Activated naive CD8-positive, alpha-beta T cell treated with anti-CD3 and anti-CD28 coated beads for 36 hours (primary cell): ENCODE measurements at regions not wholly inside any gene's neighbourhood (a gene's known extent, or its start where the extent isn't known, plus 50 kb on each side); places are given as distances from the start of the nearest gene placed in this dataset.
"Not testable (repeated sequence)": the region's sequence is repeated elsewhere in the genome, so short reads cannot be mapped to it uniquely, and the experiment has no call there.

Source experiments
- DNase-seq: peaks from one replicate; pipeline ENCODE4 v3.0.0; 2021
- H3K27ac Mint-ChIP-seq: one replicate; pipeline ENCODE4 v1.8.0; 2022; ENCODE audit warnings: mild to moderate bottlenecking, moderate library complexity, mixed read lengths
- H3K27me3 Mint-ChIP-seq: one replicate; pipeline ENCODE4 v1.8.0; 2022; ENCODE audit warnings: mild to moderate bottlenecking, mixed read lengths
- H3K36me3 Mint-ChIP-seq: one replicate; pipeline ENCODE4 v1.8.0; 2021; ENCODE audit warnings: mild to moderate bottlenecking, mixed read lengths
- H3K4me1 Mint-ChIP-seq: one replicate; pipeline ENCODE4 v1.8.0; 2021; ENCODE audit warnings: mixed read lengths
- H3K4me3 Mint-ChIP-seq: one replicate; pipeline ENCODE4 v1.8.0; 2022; ENCODE audit warnings: mild to moderate bottlenecking, moderate library complexity, mixed read lengths
- H3K9me3 Mint-ChIP-seq: one replicate; pipeline ENCODE4 v1.8.0; 2022; ENCODE audit warnings: mixed read lengths

DNA sequence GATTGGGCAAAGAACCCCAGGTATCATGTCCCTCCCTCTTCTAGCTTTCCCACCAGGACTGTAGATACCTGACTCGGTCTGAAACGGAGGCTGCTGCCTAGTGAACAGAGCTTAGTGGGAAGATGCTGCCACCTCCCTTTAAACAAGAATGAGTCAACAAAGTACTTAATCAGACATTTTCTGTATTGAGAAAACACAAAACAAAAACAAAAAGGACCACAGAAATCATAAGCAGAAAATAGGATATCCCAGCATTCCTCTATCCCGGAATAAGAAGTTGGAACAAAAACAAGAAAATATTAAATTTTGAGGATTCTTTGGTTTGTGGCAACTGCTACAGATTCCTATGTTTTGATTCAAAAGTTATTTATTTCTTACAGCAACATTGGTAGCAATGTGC is 51.7 kb upstream of the COL8A1 start:
- H3K9me3 Mint-ChIP-seq = no peaks in the 10 kb centered on the region
- no peak overlapping the region for H3K4me3 Mint-ChIP-seq
- no peaks in the 10 kb centered on the region for H3K36me3 Mint-ChIP-seq
- H3K4me1 Mint-ChIP-seq = no peaks in the 10 kb centered on the region
- H3K27me3 Mint-ChIP-seq = no peaks in the 10 kb centered on the region
- no peak for DNase-seq
- H3K27ac Mint-ChIP-seq = no peak overlapping the region

DNA sequence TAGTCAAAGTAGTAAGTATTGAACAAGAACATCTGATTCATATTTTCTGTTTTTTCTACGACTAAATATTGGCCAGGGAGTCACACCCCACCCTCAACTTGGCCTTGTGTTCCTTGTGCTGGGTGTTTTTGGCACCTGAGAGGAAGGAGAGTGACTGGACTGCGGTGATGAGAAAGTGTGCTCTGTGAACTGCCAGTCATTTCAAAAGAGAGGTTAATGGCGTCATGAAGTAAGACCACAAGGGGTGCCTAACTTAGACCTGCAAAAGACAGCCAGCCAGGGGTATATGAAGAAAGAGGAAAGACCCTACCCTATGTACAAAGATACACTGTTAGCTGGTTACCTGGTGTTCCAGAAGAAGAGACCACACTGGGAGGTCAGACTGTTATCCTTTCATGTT is 58.4 kb upstream of the COL8A1 start:
- H3K4me3 Mint-ChIP-seq = no peak overlapping the region
- H3K27me3 Mint-ChIP-seq = no peaks in the 10 kb centered on the region
- DNase-seq = no peak
- no peaks in the 10 kb centered on the region for H3K4me1 Mint-ChIP-seq
- no peaks in the 10 kb centered on the region for H3K36me3 Mint-ChIP-seq
- H3K9me3 Mint-ChIP-seq = peaks cover 3% of the 10 kb centered on the region
- no peak overlapping the region for H3K27ac Mint-ChIP-seq

DNA sequence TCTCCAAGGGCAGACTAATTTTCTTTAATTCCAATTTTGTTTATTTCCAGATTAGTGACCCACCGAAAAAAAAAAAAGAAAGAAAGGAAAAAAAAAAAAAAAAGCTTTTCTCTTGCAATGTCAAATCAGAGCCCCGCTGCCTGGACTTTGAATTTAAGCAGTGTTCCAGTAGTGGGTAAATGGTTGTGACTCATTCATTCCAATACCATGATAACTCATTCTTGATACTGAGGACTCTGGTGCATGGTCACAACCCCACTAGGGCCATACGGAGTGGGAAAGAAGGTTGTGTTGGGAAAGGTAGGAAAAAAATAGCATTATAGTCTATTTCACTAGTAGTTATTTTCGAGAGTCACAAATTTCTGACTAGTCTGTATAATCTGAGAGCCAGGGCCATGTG is 59.1 kb upstream of the COL8A1 start:
- no peak for DNase-seq
- no peaks in the 10 kb centered on the region for H3K27me3 Mint-ChIP-seq
- H3K4me3 Mint-ChIP-seq = no peak overlapping the region
- H3K27ac Mint-ChIP-seq = no peak overlapping the region
- H3K4me1 Mint-ChIP-seq = no peaks in the 10 kb centered on the region
- no peaks in the 10 kb centered on the region for H3K36me3 Mint-ChIP-seq
- peaks cover 4% of the 10 kb centered on the region for H3K9me3 Mint-ChIP-seq

DNA sequence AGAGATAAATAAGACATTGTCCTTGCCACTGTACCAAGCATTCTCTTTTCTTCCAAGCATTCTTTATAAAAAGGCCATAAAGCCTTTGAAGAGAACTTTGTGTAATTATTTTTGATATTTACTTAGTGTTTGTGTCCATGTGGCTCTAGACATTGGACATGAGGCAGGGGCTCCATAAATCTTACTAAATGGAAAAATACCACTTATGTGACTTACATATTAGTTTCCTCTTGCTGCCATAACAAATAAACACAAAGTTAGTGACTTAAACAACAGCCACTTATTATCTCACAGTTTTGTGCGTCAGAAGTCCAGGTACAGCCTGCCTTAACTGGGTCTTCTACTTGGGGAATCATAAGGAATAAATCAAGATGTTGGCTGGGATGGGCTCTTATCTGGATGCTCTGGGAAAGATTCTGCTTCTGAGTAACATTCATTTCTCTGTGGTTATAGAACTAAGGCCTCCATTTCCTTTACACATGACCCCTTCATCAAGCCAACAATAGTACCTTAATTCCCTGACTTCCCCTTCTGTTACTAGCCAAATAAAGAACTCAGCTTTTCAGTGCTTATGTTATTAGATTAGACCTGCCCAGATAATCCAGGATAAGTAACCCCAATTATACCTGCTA is 59.9 kb upstream of the COL8A1 start:
- H3K4me1 Mint-ChIP-seq = no peaks in the 10 kb centered on the region
- no peaks in the 10 kb centered on the region for H3K27me3 Mint-ChIP-seq
- no peaks in the 10 kb centered on the region for H3K36me3 Mint-ChIP-seq
- no peak overlapping the region for H3K27ac Mint-ChIP-seq
- peaks cover 4% of the 10 kb centered on the region for H3K9me3 Mint-ChIP-seq
- DNase-seq = no peak
- H3K4me3 Mint-ChIP-seq = no peak overlapping the region

DNA sequence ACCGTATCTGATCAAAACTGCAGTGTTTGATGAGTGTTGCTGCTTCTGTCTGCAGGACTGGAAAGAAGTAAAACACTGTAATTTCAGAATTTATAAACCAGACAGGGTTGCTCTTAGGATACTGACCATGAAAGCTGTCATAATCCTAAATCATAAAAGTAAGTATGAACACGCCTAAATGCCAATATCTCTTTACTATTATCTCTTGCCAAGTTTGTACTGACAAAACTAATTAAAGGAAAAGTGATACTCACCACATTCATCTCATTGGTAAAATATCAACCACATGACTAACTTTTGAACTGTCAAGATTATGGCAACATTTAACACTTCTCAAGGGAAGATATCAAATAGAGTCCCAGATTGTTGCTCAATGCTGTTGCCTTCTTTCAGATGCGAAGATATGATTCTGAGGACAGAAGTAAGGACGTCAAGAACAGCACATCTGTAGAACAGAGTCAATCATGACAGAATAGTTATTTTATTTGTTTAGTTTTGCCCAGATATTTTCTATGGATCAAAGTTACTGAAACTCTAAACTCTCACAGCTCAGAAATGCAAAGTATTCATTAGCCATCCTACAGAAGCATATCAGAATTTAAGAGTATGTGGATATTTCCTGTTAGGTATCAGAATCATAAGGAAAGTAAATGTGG is 61.4 kb upstream of the COL8A1 start:
- H3K36me3 Mint-ChIP-seq = no peaks in the 10 kb centered on the region
- no peak overlapping the region for H3K4me3 Mint-ChIP-seq
- no peaks in the 10 kb centered on the region for H3K27me3 Mint-ChIP-seq
- DNase-seq = no peak
- H3K4me1 Mint-ChIP-seq = no peaks in the 10 kb centered on the region
- no peak overlapping the region for H3K27ac Mint-ChIP-seq
- peaks cover 4% of the 10 kb centered on the region for H3K9me3 Mint-ChIP-seq

DNA sequence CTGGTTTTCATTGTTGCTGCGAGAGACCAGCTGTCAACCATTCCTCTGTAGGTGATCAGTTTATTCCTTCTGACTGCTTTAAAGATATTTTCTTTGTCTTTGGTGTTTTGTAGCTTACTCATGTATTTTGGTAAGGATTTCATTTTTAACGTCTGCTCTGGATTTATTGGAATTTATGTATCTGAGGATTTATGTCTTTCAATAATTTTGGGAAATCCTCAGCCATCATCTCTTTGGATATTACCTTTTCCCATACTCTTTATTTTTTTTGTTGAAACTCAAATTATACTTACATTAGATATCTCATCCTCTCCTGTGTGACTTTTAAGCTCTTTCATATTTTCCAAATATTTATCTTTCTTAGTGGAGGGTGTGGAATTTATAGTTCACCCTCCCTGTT is 62.7 kb upstream of the COL8A1 start:
- Mint-ChIP-seq H3K9me3 (peaks cover 4% of the 10 kb centered on the region), H3K36me3 (no peaks in the 10 kb centered on the region), H3K27me3 (no peaks in the 10 kb centered on the region), H3K27ac (no peak overlapping the region), H3K4me3 (no peak overlapping the region), H3K4me1 (no peaks in the 10 kb centered on the region)
- DNase-seq = no peak

DNA sequence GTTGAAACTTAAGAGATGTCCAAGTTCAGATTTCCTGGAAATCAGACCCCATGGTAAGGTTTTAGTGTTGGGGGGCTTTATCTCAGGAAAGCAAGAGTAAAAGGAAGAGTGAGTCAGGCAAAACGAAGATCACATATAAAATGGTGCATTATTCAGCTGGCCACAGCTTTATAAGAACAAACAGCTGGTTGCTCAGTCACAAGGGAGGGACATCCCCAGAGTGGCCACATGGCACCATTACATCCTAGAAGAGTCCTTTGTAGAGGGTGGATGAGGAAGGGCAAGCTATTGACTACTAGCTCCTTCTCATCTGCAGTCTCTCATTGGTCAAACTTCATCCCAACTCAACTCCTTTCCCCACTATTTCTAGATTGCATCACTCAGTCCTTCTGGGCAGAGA is 68.3 kb upstream of the COL8A1 start:
- Mint-ChIP-seq H3K9me3 (peaks cover 6% of the 10 kb centered on the region), H3K27ac (no peak overlapping the region), H3K27me3 (no peaks in the 10 kb centered on the region), H3K4me1 (no peaks in the 10 kb centered on the region), H3K4me3 (no peak overlapping the region), H3K36me3 (no peaks in the 10 kb centered on the region)
- no peak for DNase-seq

DNA sequence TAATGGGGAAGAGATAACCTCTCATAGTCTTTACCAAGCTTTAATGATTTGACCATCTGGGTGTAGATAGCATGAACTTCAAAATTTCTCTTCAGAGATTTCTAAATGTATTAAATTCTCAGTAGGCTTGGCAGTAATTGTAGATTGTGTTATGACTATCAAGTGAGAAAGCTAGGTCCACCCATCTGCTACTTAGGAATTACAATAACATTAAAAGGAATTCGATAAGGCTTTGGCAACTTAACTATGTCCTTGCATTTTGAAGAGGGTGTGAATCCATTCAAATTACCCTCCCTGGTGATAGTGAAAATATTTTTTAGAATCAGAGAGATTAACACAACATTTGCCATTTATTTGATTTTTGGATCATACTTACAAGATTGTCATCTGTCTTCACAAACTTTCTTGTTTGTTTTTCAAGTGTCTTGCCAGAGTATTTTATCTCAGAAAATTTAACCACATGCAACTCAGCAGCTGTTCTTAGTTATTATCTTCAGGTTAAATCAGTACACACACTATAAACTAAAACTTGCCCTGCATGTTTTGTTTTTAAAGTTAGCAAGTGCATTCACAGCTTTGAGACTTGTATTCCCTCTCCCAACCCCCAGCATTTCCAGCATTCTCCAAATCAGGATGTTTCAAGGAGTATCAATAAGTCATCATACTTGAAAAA is 69.6 kb upstream of the COL8A1 start:
- no peak overlapping the region for H3K4me3 Mint-ChIP-seq

DNA sequence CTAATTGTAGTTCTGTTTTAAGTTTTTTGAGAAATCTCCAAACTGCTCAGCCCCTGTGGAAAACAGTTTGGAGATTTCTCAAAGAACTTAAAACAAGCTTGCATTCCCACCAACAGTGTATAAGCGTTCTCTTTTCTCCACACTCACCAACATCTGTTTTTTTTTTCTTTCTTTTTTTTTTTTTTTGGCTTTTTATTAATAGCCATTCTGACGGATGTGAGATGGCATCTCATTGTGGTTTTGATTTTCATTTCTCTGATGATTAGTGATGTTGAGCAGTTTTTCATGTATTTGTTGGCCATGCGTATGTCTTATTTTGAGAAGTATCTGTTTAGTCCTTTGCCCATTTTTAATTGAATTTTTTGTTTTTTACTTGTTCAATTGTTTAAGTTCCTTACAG is 73.1 kb upstream of the COL8A1 start:
- Mint-ChIP-seq H3K4me1 (no peaks in the 10 kb centered on the region), H3K27me3 (no peaks in the 10 kb centered on the region), H3K27ac (no peak overlapping the region), H3K9me3 (peaks cover 5% of the 10 kb centered on the region), H3K36me3 (no peaks in the 10 kb centered on the region), H3K4me3 (no peak overlapping the region)
- DNase-seq = no peak

More for the DNA sequence above, 69.6 kb upstream of the COL8A1 start:
- no peak overlapping the region for H3K27ac Mint-ChIP-seq
- H3K4me1 Mint-ChIP-seq = no peaks in the 10 kb centered on the region
- no peaks in the 10 kb centered on the region for H3K36me3 Mint-ChIP-seq
- peaks cover 4% of the 10 kb centered on the region for H3K9me3 Mint-ChIP-seq
- H3K27me3 Mint-ChIP-seq = no peaks in the 10 kb centered on the region
- no peak for DNase-seq

DNA sequence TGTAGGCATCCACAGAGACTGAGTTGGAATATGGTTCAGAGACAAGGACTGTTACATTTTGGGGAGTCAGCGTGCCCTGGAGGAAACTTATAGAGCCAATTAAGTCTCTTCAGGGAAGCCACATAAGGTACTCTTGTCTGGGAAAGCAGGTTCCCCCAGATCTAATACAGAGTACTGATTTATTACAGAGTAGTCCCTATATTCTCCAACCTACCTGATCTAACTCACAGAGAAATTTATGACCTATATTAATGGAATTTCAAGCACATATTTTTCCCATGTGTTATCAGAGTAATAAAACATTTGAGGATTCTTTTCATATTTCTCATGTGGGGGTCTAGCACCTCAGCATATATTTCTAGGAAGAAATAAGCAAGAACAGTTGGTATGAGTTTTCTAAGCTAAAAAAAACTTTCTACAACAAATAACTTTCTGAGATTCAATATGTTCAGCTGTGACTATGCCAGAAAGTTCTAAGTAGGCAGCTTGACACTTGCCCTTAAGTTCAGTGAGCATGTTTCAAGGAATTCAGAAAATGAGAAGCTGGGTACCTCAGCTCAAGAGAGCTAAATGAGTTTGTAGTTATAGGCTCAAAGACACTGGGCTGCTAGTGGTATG is 75.3 kb upstream of the COL8A1 start:
- Mint-ChIP-seq H3K27ac (no peak overlapping the region), H3K36me3 (no peaks in the 10 kb centered on the region), H3K9me3 (peaks cover 5% of the 10 kb centered on the region), H3K4me1 (no peaks in the 10 kb centered on the region), H3K4me3 (no peak overlapping the region), H3K27me3 (no peaks in the 10 kb centered on the region)
- no peak for DNase-seq

DNA sequence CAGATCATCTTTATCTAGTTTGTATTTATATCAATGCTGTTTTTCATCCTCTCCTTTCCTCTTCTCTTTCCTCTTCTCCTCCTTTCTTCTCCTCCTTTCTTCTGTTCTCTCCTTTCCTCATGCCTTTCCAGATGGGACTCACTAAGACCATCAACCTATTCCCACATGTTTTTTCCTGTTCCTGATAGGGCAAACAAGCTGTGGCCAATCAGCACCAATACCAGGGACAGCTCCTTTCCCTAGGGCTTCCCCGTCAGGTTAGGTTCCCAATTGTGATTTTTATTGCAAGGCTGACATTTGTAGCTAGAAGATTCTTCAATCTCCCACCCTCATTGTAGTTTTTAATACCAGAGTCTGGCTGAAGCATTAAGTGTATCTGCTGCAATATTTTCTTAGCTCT is 76.3 kb upstream of the COL8A1 start:
- Mint-ChIP-seq H3K9me3 (peaks cover 5% of the 10 kb centered on the region), H3K36me3 (no peaks in the 10 kb centered on the region), H3K27me3 (no peaks in the 10 kb centered on the region), H3K27ac (no peak overlapping the region), H3K4me3 (no peak overlapping the region), H3K4me1 (no peaks in the 10 kb centered on the region)
- no peak for DNase-seq

DNA sequence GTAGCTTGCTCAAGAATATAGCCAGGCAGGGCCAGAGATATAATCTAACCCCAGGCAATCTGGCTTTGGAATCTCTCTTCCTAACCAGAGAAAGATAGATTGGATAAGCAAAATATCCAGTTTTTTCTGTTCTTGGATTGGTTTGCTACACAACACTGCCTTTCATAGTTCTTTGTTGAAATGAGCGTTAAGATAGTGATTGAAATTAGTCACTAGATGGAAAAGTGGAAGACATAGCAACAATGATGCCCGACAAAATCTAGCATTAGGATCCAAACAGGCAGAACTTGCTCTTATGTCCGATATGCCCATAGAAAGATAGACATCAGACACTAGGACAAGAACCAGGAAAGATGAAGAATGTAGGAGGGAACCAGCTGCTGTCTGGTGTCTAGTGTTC is 77.3 kb upstream of the COL8A1 start:
- Mint-ChIP-seq H3K36me3 (no peaks in the 10 kb centered on the region), H3K9me3 (peaks cover 1% of the 10 kb centered on the region), H3K4me3 (no peak overlapping the region), H3K27me3 (no peaks in the 10 kb centered on the region), H3K27ac (no peak overlapping the region), H3K4me1 (no peaks in the 10 kb centered on the region)
- no peak for DNase-seq

DNA sequence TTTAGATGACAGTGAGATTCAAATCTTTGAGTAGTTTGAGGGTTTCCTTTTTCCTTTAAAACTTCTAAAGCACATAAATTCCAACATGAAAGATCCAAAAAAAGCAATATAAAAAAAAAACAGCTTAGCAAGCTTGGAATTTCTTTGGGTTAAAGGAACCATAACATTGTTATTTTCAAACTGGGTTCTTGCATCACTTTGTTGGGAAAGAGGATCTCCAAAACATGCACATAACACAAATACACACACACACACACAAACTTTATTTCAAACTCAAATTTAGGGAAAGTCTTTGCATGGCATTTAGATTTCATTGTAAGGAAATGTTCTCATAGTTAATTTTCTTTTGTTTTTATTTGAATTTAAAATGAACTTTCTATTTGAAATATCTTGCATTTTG is 79.2 kb upstream of the COL8A1 start:
- no peak overlapping the region for H3K27ac Mint-ChIP-seq
- H3K27me3 Mint-ChIP-seq = no peaks in the 10 kb centered on the region
- H3K36me3 Mint-ChIP-seq = no peaks in the 10 kb centered on the region
- H3K4me1 Mint-ChIP-seq = no peaks in the 10 kb centered on the region
- peaks cover 3% of the 10 kb centered on the region for H3K9me3 Mint-ChIP-seq
- H3K4me3 Mint-ChIP-seq = no peak overlapping the region
- DNase-seq = no peak

DNA sequence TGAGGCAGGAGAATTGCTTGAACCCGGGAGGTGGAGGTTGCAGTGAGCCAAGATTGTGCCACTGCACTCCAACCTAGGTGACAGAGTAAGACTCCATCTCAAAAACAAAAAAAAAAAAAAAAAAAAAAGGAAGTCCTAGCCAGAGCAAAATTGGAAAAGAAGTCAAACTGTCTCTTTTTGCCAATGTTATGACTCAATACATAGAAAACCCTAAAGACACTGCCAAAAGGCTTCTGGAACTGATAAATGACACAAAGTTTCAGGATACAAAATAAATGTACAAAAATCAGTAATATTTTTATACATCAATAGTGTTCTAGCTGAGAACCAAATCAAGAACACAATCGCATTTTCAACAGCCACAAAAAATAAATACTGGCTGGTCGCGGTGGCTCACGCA is 82.5 kb upstream of the COL8A1 start:
- not testable (repeated sequence) for H3K36me3 Mint-ChIP-seq, H3K4me3 Mint-ChIP-seq, H3K4me1 Mint-ChIP-seq, H3K27ac Mint-ChIP-seq, H3K27me3 Mint-ChIP-seq, H3K9me3 Mint-ChIP-seq, DNase-seq

DNA sequence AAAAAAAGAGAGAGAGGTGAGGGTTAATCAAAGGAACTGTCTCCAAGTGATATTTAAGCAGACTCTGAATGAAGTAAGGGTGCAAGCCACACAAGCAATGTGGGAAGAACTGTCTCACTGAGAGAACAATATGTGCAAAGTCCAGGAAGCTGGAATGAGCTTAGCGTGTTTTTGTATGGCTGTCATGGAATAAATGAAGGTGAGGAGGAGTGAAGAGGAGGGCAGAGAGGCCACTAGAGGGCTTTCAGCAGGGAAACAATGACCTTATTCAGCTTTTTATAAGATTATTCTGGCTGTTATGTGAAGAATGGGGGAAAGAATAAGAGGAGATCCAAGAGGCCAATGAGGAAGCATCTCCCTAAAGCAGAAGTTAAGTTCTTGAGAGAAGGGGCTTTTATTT is 86.9 kb upstream of the COL8A1 start:
- Mint-ChIP-seq H3K4me3 (no peak overlapping the region), H3K4me1 (no peaks in the 10 kb centered on the region), H3K27me3 (peaks cover 4% of the 10 kb centered on the region), H3K36me3 (no peaks in the 10 kb centered on the region), H3K27ac (no peak overlapping the region), H3K9me3 (peaks cover 2% of the 10 kb centered on the region)
- no peak for DNase-seq
